GM10266 (cell line): ENCODE measurements at regions not wholly inside any gene's neighbourhood (a gene's known extent, or its start where the extent isn't known, plus 50 kb on each side); places are given as distances from the start of the nearest gene placed in this dataset.

Experiments
- DNase-seq: peaks from one replicate; pipeline ENCODE4 v3.0.0; 2012; ENCODE audit errors: extremely low spot score
- TF ChIP-seq, protein P1 (sequence below): IDR thresholded peaks from 2 replicates; pipeline ENCODE4 v1.5.1; 2012; ENCODE audit warnings: mild to moderate bottlenecking, low read depth; ENCODE audit not compliant: control insufficient read depth, insufficient read depth; ENCODE audit errors: missing control alignments

DNA sequence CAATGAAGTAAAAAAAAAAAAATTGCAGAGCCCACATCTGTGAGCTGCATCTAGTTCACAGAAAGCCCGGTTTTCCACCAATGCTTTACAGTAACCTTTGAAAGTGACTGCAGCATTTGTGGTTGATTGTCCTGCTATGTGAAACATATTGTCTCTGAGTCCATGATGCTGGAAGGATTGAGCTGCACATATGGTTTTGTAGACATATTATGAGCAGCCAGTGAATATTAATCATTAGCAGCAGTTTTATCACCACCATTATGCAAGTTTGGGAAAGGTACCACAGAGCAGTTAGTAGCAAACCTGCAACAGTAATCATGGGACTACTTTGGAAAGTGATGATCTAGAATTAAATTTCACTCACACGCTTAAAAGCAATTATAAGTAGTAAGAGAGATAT lies 151.5 kb upstream of the PRICKLE1 start:
- DNase-seq, result no peak
- TF ChIP-seq, protein P1, sequence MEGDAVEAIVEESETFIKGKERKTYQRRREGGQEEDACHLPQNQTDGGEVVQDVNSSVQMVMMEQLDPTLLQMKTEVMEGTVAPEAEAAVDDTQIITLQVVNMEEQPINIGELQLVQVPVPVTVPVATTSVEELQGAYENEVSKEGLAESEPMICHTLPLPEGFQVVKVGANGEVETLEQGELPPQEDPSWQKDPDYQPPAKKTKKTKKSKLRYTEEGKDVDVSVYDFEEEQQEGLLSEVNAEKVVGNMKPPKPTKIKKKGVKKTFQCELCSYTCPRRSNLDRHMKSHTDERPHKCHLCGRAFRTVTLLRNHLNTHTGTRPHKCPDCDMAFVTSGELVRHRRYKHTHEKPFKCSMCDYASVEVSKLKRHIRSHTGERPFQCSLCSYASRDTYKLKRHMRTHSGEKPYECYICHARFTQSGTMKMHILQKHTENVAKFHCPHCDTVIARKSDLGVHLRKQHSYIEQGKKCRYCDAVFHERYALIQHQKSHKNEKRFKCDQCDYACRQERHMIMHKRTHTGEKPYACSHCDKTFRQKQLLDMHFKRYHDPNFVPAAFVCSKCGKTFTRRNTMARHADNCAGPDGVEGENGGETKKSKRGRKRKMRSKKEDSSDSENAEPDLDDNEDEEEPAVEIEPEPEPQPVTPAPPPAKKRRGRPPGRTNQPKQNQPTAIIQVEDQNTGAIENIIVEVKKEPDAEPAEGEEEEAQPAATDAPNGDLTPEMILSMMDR, result no peak

- no peak for DNase-seq
- TF ChIP-seq, protein P1, result no peak
These were observed 147.9 kb upstream of the PRICKLE1 start for GRCh38 chr12:42737398-42737797.

- TF ChIP-seq, protein P1, result no peak
- no peak for DNase-seq
These were observed 146.4 kb upstream of the PRICKLE1 start for GRCh38 chr12:42735861-42736361.

DNA sequence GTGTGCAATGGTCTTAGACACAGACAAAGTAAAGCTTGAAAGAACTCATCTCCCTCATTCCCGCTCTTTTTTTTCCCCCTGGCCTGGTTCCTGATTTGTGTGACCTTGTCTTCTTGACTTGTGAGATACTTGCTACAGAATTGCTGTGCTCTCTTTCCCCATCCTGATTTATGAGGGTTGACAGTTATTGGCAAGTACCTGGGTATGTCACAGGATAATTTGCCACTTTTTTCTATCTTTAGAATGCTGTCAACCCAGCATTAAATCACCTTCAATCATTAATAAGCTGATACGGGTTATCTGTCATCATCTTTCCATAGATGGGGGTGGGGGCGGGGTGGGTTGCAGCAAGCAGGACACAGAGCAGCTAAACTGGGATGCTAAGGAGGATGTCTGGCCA lies 144.4 kb upstream of the PRICKLE1 start:
- DNase-seq, result no peak
- TF ChIP-seq, protein P1, result no peak

- no peak for DNase-seq
- TF ChIP-seq, protein P1, result no peak
These were observed 143.4 kb upstream of the PRICKLE1 start for GRCh38 chr12:42732908-42733411.

- TF ChIP-seq, protein P1, result no peak
- DNase-seq, result no peak
These were observed 140.7 kb upstream of the PRICKLE1 start for GRCh38 chr12:42730291-42730690.

DNA sequence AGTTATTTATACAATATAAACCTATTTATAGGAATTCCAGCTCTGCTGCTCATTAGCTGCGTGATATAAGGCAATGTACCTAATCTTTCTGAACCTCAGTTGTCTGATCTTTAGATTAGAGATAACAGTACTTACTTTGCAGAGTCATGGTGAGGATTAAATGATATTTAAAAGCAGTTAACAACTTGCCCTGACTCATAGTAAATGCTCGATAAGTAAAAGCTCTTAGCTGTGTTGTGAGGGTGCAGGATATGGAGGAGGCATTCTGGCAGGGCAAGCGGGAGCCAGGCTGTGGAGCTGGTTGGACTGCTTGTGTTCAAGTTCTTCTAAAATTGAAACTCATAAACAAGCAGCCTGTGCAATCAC lies 140.0 kb upstream of the PRICKLE1 start:
- DNase-seq, result no peak
- TF ChIP-seq, protein P1, result no peak
